RWPE1 (cell line): ENCODE measurements at regions not wholly inside any gene's neighbourhood (a gene's known extent, or its start where the extent isn't known, plus 50 kb on each side); places are given as distances from the start of the nearest gene placed in this dataset.

ENCODE experiments used
- CTCF ChIA-PET: fragments of 350-600 bp; sonication (Branson Sonifier 250); formaldehyde crosslinking; extraction: SDS; loops from one replicate; lab custom pipeline; 2021; lab: Yijun Ruan, JAX
- POLR2A ChIA-PET: fragments of 400-600 bp; formaldehyde crosslinking; extraction: SDS; loops from one replicate; lab custom pipeline; 2020; ENCODE audit warnings: antibody characterized with exemption; ENCODE audit not compliant: low non-redundant PET; lab: Yijun Ruan, JAX
- DNase-seq: peaks from one replicate; pipeline ENCODE4 v3.0.0; 2012; ENCODE audit warnings: low spot score
- H3K27ac ChIP-seq: fragments of 450-650 bp; 2 replicates; pipeline ENCODE4 v1.5.1; 2017
- CTCF ChIP-seq: fragments of 450-650 bp; conservative IDR thresholded peaks from 2 replicates; pipeline ENCODE4 v1.5.1; 2017; ENCODE audit warnings: low read depth, mild to moderate bottlenecking

GRCh38 chr2:160737247-160737646 is 243.6 kb upstream of the RBMS1 start:
- DNase-seq, result no peak
- ChIA-PET POLR2A (no interaction called here), CTCF (no interaction called here)
- no peak for TF ChIP-seq CTCF
- no peak overlapping the region for H3K27ac ChIP-seq

GRCh38 chr2:160741271-160741670 is 247.7 kb upstream of the RBMS1 start:
- ChIA-PET POLR2A (no interaction called here), CTCF (no interaction called here)
- no peak for DNase-seq
- no peak overlapping the region for H3K27ac ChIP-seq
- no peak for TF ChIP-seq CTCF

- H3K27ac ChIP-seq, result no peak overlapping the region
- no peak for TF ChIP-seq CTCF
- ChIA-PET CTCF (no interaction called here), POLR2A (no interaction called here)
- no peak for DNase-seq
Measured at GRCh38 chr2:160741815-160742214, 248.2 kb upstream of the RBMS1 start.

GRCh38 chr2:160742667-160743066 is 249.1 kb upstream of the RBMS1 start:
- no peak for DNase-seq
- H3K27ac ChIP-seq, result no peak overlapping the region
- CTCF ChIA-PET, result no interaction called here
- no peak for TF ChIP-seq CTCF
- POLR2A ChIA-PET, result no interaction called here

GRCh38 chr2:160747501-160748170 is 254.0 kb upstream of the RBMS1 start:
- no peak overlapping the region for H3K27ac ChIP-seq
- ChIA-PET CTCF (no interaction called here), POLR2A (no interaction called here)
- DNase-seq, result peak; percentile 70
- TF ChIP-seq CTCF, result no peak

GRCh38 chr2:160751021-160751420 is 257.4 kb upstream of the RBMS1 start:
- DNase-seq, result peak; percentile 5
- TF ChIP-seq CTCF, result no peak
- H3K27ac ChIP-seq, result no peak overlapping the region
- ChIA-PET POLR2A (no interaction called here), CTCF (no interaction called here)
